Uterus (tissue), 3 donors: ENCODE measurements at regions not wholly inside any gene's neighbourhood (a gene's known extent, or its start where the extent isn't known, plus 50 kb on each side); places are given as distances from the start of the nearest gene placed in this dataset.
"Not testable (repeated sequence)": the region's sequence is repeated elsewhere in the genome, so short reads cannot be mapped to it uniquely, and the experiment has no call there.

ENCODE experiments used
- DNase-seq, 2 donors: peaks; one replicate each; pipeline ENCODE4 v3.0.0-alpha.2; 2019 to 2020
- H3K27ac ChIP-seq, 2 donors: fragments of 200-600 bp; sonication (generic); 1 replicate in 1 of 2; 2 replicates in 1 of 2; pipeline ENCODE4 v1.5.1; 2016 to 2018
- H3K27me3 ChIP-seq, 2 donors: fragments of 200-600 bp; sonication (generic); one replicate each; pipeline ENCODE4 v1.5.1; 2018 to 2019; ENCODE audit warnings: control low read depth in 1 of 2
- H3K36me3 ChIP-seq, 2 donors: fragments of 200-600 bp; sonication (generic); one replicate each; pipeline ENCODE4 v1.5.1; 2019; ENCODE audit warnings: control low read depth in 1 of 2
- H3K4me1 ChIP-seq, 2 donors: fragments of 200-600 bp; sonication (generic); one replicate each; pipeline ENCODE4 v1.5.1; 2018 to 2019; ENCODE audit warnings: control low read depth in 1 of 2
- H3K4me3 ChIP-seq, 2 donors: fragments of 200-600 bp; sonication (generic); 1 replicate in 1 of 2; 2 replicates in 1 of 2; pipeline ENCODE4 v1.5.1; 2018 to 2019; ENCODE audit warnings: mild to moderate bottlenecking in 1 of 2
- H3K9me3 ChIP-seq, 2 donors: fragments of 200-600 bp; sonication (generic); one replicate each; pipeline ENCODE4 v1.5.1; 2019; ENCODE audit warnings: control low read depth in 1 of 2
- POLR2A ChIP-seq, 2 donors: fragments of 450-650 bp; IDR thresholded peaks; one replicate each; pipeline ENCODE4 v1.6.1; 2016; ENCODE audit warnings: antibody characterized with exemption in 2 of 2, mild to moderate bottlenecking in 1 of 2, moderate library complexity in 1 of 2
- intact Hi-C: fragments of 100-400 bp; cut with DNase I; formaldehyde crosslinking; loops from one replicate; pipeline ENCODE4 v1.15.1; 2023; ENCODE audit warnings: low total_unique reads
- TF ChIP-seq, protein P1 (sequence below), 4 experiments: fragments of 200-600 bp in 2 of 4; fragments of 450-650 bp in 2 of 4; sonication (generic) in 2 of 4; IDR thresholded peaks; one replicate each; pipeline ENCODE4 v1.5.1; 2016 to 2019; ENCODE audit warnings: antibody characterized with exemption in 4 of 4, mild to moderate bottlenecking in 2 of 4, moderate library complexity in 1 of 4
- donor health status: DM: yes; HTN: yes; CAD: no.

DNA sequence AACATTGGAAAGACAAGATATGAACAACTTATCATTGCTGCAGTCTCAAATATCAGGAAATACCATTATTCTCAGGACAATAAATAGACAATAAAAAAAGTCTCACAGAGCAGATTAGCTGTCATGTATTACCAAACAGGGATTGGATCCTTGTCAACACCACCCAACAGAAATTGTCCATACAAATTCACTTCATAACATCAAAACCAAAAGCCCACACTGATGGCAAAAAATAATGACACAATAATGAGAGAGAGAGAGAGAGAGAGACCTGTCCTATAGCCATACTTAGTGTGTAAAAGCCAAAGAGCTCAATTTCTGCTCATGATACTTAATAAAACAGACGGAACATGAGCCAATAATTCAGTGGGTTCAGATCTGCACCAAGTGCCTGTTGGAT, 96.5 kb downstream of the PPIAL4G start:
- Histone ChIP-seq H3K4me3 (no peak overlapping the region), H3K27ac (no peak overlapping the region), H3K9me3 (no peaks in the 10 kb centered on the region), H3K4me1 (no peaks in the 10 kb centered on the region), H3K27me3 (no peaks in the 10 kb centered on the region), H3K36me3 (no peaks in the 10 kb centered on the region)
- intact Hi-C loops, result no loop called here
- no peak for TF ChIP-seq POLR2A (IDR thresholded peaks at IDR 0.05)
- TF ChIP-seq, protein P1, sequence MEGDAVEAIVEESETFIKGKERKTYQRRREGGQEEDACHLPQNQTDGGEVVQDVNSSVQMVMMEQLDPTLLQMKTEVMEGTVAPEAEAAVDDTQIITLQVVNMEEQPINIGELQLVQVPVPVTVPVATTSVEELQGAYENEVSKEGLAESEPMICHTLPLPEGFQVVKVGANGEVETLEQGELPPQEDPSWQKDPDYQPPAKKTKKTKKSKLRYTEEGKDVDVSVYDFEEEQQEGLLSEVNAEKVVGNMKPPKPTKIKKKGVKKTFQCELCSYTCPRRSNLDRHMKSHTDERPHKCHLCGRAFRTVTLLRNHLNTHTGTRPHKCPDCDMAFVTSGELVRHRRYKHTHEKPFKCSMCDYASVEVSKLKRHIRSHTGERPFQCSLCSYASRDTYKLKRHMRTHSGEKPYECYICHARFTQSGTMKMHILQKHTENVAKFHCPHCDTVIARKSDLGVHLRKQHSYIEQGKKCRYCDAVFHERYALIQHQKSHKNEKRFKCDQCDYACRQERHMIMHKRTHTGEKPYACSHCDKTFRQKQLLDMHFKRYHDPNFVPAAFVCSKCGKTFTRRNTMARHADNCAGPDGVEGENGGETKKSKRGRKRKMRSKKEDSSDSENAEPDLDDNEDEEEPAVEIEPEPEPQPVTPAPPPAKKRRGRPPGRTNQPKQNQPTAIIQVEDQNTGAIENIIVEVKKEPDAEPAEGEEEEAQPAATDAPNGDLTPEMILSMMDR (IDR thresholded peaks at IDR 0.05), result no peak
- no peak for DNase-seq

DNA sequence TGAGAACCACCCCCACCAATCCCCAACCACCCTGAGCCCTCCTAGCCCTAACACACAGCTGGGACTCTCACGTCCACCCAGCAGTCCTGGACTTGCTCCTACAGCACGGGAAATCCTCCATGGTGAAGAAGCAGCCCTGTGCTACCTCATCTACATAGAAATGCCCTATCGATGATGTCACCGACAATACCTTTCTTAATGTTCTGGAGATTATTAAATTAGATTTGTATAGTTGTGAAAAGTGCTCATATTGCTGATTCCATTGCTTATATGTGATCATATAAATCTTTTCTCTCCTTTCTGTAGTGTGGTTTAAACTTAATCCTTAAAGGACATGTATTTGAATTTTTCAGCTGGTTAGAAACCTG, 97.1 kb downstream of the PPIAL4G start:
- H3K4me3 ChIP-seq, H3K27ac ChIP-seq, H3K9me3 ChIP-seq, H3K36me3 ChIP-seq, DNase-seq, H3K4me1 ChIP-seq, H3K27me3 ChIP-seq, intact Hi-C loops: not testable (repeated sequence)

DNA sequence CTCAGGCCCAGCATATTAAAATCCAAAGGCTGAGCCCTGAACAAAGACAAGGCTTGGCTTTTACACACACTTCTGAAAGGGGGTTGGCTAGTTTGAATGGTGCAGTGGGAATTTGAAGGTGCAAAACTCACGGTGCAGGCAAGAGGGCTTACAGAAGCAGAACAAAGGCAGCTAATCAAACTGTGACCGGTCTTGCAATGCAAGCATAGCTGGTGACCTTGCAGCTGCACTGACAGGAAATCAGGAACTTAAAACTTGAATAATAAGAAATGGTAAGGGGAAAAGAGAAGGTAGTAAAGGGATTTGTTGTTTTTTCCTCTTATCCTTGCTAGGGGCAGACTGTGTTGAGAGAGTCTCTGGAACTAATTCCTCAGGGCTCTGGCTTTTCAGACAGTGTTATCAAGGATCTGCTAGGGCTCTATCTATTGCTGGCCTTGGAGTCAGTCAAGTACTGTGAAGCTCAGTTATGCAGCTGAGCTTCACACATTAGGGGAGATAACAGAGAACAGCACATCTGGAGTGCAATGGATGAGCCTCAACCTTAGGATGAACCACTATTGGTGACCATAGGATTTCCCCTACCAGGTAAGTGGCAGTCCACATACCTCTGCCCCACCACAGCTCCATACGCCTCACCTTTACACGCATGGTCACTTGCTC, 97.6 kb downstream of the PPIAL4G start:
- Histone ChIP-seq H3K27ac (no peak overlapping the region), H3K4me3 (no peak overlapping the region), H3K36me3 (no peaks in the 10 kb centered on the region), H3K4me1 (no peaks in the 10 kb centered on the region), H3K9me3 (no peaks in the 10 kb centered on the region), H3K27me3 (no peaks in the 10 kb centered on the region)
- intact Hi-C loops, result no loop called here
- DNase-seq, result no peak
- TF ChIP-seq, protein P1 (IDR thresholded peaks at IDR 0.05), result no peak

DNA sequence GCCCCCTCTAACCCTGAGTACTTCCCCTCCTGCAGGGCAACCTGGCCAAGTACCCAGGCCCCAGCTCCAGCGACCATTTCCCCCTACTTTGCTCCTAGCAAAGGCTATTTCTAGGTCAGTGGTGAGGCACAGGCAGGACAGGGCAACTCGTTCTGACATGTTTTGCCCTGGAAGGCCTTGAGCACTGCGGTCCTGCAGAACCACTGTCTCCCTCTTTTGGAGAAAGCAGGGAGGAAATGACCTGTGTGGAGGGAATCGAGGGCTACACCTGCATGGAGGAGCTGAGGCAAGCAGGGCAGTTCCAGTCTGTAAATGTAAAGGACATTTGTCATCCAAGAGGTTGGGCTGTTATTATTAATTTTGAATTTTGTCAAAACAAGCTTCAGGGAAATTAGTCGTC, 99.1 kb downstream of the PPIAL4G start:
- Histone ChIP-seq H3K27me3 (no peaks in the 10 kb centered on the region), H3K9me3 (no peaks in the 10 kb centered on the region), H3K27ac (no peak overlapping the region), H3K36me3 (no peaks in the 10 kb centered on the region), H3K4me1 (no peaks in the 10 kb centered on the region), H3K4me3 (no peak overlapping the region)
- TF ChIP-seq, protein P1 (IDR thresholded peaks at IDR 0.05), result no peak
- no peak for TF ChIP-seq POLR2A (IDR thresholded peaks at IDR 0.05)
- intact Hi-C loops, result no loop called here
- DNase-seq, result no peak

DNA sequence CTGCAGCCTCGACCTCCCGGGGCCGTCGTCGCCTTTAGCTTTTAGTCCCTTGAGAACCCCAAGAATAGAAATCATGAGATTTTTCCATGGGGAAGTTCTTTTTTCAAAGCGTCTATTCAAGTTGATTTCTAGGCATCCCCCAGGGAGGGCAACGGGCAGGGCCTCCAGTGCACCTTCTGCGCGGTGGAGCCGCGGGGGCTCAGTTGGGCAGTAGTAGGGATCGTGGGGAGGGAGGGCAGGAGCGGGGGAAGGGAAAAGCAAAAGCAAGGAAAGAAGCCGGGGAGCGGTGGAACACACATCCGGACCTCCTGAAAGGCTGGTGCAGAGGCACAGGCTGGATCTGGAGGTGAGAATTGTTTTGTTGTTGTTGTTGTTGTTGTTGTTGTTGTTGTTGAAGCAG, 103.4 kb downstream of the PPIAL4G start:
- H3K27ac ChIP-seq, result no peak overlapping the region
- no peaks in the 10 kb centered on the region for H3K9me3 ChIP-seq
- H3K36me3 ChIP-seq, result no peaks in the 10 kb centered on the region
- no peak for DNase-seq
- TF ChIP-seq POLR2A (IDR thresholded peaks at IDR 0.05), result no peak
- TF ChIP-seq, protein P1 (IDR thresholded peaks at IDR 0.05), result no peak
- H3K4me3 ChIP-seq, result no peak overlapping the region
- intact Hi-C loops, result no loop called here
- H3K4me1 ChIP-seq, result no peaks in the 10 kb centered on the region
- H3K27me3 ChIP-seq, result no peaks in the 10 kb centered on the region

DNA sequence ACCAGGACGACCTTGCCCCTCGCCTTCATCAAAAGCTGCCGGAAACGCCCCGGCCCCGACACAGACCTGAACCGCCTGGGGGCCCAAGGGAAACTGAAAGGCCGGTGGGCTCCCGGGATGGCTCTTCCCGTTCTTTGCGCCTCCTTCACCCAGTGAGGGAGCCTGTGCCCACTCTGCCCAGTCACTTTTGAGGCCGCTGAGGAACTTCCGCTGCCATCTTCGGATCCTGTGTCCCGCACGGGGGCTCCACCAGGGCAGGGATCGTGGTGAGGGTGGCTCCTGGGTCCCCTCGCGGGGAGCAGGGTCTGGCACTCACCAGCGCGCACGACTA, 104.0 kb downstream of the PPIAL4G start:
- TF ChIP-seq, protein P1 (IDR thresholded peaks at IDR 0.05), result no peak
- no peak for TF ChIP-seq POLR2A (IDR thresholded peaks at IDR 0.05)
- Histone ChIP-seq H3K4me3 (no peak overlapping the region), H3K4me1 (no peaks in the 10 kb centered on the region), H3K27ac (no peak overlapping the region), H3K27me3 (no peaks in the 10 kb centered on the region), H3K9me3 (no peaks in the 10 kb centered on the region), H3K36me3 (no peaks in the 10 kb centered on the region)
- DNase-seq, result no peak
- intact Hi-C loops, result no loop called here

DNA sequence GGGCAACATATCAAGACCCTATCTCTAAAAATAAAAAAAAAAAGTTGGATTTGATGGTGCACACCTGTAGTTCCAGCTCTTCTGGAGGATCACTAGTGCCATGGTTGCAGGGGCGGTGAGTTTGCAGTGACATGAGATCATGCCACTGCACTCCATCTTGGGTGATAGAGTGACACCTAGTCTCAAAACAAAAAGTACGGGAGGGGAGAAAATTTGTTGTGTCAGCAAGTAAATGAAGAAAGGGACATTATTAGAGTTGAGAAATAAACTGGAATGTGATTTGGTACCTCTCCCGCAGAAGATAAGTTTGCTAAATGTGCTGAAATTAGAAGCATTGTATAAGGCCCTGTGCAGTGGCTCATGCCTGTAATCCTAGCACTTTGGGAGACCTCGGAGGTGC, 105.1 kb downstream of the PPIAL4G start:
- H3K27me3 ChIP-seq, H3K9me3 ChIP-seq, H3K4me1 ChIP-seq, H3K4me3 ChIP-seq, H3K36me3 ChIP-seq, DNase-seq, H3K27ac ChIP-seq, intact Hi-C loops: not testable (repeated sequence)

DNA sequence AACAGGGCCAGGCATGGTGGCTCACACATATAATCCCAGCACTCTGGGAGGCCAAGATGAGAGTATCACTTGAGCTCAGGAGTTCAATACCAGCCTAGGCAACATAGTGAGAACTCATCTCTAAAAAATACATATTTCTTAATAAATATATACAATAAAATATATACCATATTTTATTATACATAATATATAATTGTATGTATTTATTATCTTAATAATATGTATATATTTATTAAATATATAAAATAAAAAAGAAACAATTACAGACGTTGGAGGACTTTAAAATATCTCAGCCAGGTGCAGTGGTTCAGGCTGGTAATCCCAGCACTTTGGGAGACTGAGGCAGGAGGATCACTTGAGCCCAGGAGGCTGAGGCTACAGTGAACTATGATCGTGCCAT, 106.1 kb downstream of the PPIAL4G start:
- intact Hi-C loops, DNase-seq, H3K36me3 ChIP-seq, H3K4me3 ChIP-seq, H3K9me3 ChIP-seq, H3K27me3 ChIP-seq, H3K4me1 ChIP-seq, H3K27ac ChIP-seq: not testable (repeated sequence)
